Liver (tissue), 8 donors: ENCODE measurements at regions not wholly inside any gene's neighbourhood (a gene's known extent, or its start where the extent isn't known, plus 50 kb on each side); places are given as distances from the start of the nearest gene placed in this dataset.

Experiments
- DNase-seq: peaks from one replicate; pipeline ENCODE4 v3.0.0-alpha.2; 2017; ENCODE audit warnings: low spot score
- H3K27ac ChIP-seq, 2 donors: one replicate each; pipeline ENCODE4 v1.7.0; 2013; ENCODE audit warnings: inconsistent platforms in 2 of 2, low read length in 2 of 2, control low read depth in 1 of 2, low read depth in 1 of 2, mild to moderate bottlenecking in 1 of 2
- H3K27me3 ChIP-seq, 4 donors: one replicate each; pipeline versions ENCODE4 v1.6.1 to v1.7.0; 2013; ENCODE audit warnings: low read length in 3 of 4, inconsistent platforms in 1 of 4, mild to moderate bottlenecking in 1 of 4, moderate library complexity in 1 of 4; ENCODE audit not compliant: control insufficient read depth in 4 of 4, insufficient read depth in 4 of 4
- H3K36me3 ChIP-seq, 4 donors: one replicate each; pipeline versions ENCODE4 v1.6.1 to v1.7.0; 2013; ENCODE audit warnings: low read length in 3 of 4, mild to moderate bottlenecking in 3 of 4, low read depth in 1 of 4, moderate library complexity in 1 of 4; ENCODE audit not compliant: control insufficient read depth in 4 of 4, insufficient read depth in 3 of 4
- H3K4me1 ChIP-seq, 4 donors: one replicate each; pipeline versions ENCODE4 v1.6.1 to v1.7.0; 2013; ENCODE audit warnings: low read length in 3 of 4, mild to moderate bottlenecking in 3 of 4, moderate library complexity in 1 of 4; ENCODE audit not compliant: control insufficient read depth in 4 of 4, insufficient read depth in 4 of 4
- H3K4me3 ChIP-seq, 3 donors: one replicate each; pipeline versions ENCODE4 v1.6.1 to v1.7.0; 2013; ENCODE audit warnings: low read length in 3 of 3, control low read depth in 1 of 3, low read depth in 1 of 3, mild to moderate bottlenecking in 1 of 3
- H3K9ac ChIP-seq, 2 donors: one replicate each; pipeline ENCODE4 v1.7.0; 2013; ENCODE audit warnings: low read length in 2 of 2, mild to moderate bottlenecking in 2 of 2, moderate library complexity in 2 of 2, control low read depth in 1 of 2, low read depth in 1 of 2
- H3K9me3 ChIP-seq, 4 donors: one replicate each; pipeline versions ENCODE4 v1.6.1 to v1.7.0; 2013; ENCODE audit warnings: low read length in 3 of 4; ENCODE audit not compliant: control insufficient read depth in 4 of 4
- EGR1 ChIP-seq, 2 donors: IDR thresholded peaks; 2 replicates each; pipeline ENCODE4 v1.6.1; 2016 to 2018; ENCODE audit warnings: antibody characterized with exemption in 2 of 2, low read depth in 2 of 2
- FOXA1 ChIP-seq: IDR thresholded peaks from 2 replicates; pipeline ENCODE4 v1.6.1; 2016; ENCODE audit warnings: antibody characterized with exemption
- FOXA2 ChIP-seq: IDR thresholded peaks from 2 replicates; pipeline ENCODE4 v1.6.1; 2016; ENCODE audit warnings: antibody characterized with exemption
- GABPA ChIP-seq, 2 donors: IDR thresholded peaks in 1 of 2; conservative IDR thresholded peaks in 1 of 2; 2 replicates each; pipeline ENCODE4 v1.6.1; 2016; ENCODE audit warnings: antibody characterized with exemption in 2 of 2, mild to moderate bottlenecking in 1 of 2, moderate library complexity in 1 of 2
- HNF4A ChIP-seq, 2 donors: conservative IDR thresholded peaks; 2 replicates each; pipeline ENCODE4 v1.6.1; 2016; ENCODE audit warnings: antibody characterized with exemption in 2 of 2, mild to moderate bottlenecking in 2 of 2
- JUND ChIP-seq, 2 donors: IDR thresholded peaks; 2 replicates each; pipeline ENCODE4 v1.6.1; 2016; ENCODE audit warnings: antibody characterized with exemption in 2 of 2
- NR2F2 ChIP-seq: IDR thresholded peaks from 2 replicates; pipeline ENCODE4 v1.6.1; 2016; ENCODE audit warnings: antibody characterized with exemption
- RAD21 ChIP-seq, 2 donors: IDR thresholded peaks; 2 replicates each; pipeline ENCODE4 v1.6.1; 2016; ENCODE audit warnings: antibody characterized with exemption in 2 of 2, mild to moderate bottlenecking in 2 of 2
- RXRA ChIP-seq, 2 donors: IDR thresholded peaks; 2 replicates each; pipeline ENCODE4 v1.6.1; 2017 to 2018; ENCODE audit warnings: antibody characterized with exemption in 2 of 2, mild to moderate bottlenecking in 1 of 2
- SP1 ChIP-seq: IDR thresholded peaks from 2 replicates; pipeline ENCODE4 v1.6.1; 2018; ENCODE audit warnings: antibody characterized with exemption, mild to moderate bottlenecking
- TAF1 ChIP-seq: conservative IDR thresholded peaks from 2 replicates; pipeline ENCODE4 v1.6.1; 2016; ENCODE audit warnings: antibody characterized with exemption, mild to moderate bottlenecking
- WGBS: extraction: QIAGEN DNeasy Blood & Tissue Kit; methylation state at CpG from one replicate; pipeline ENCODE4 v1.1.7; 2013; 5-methylcytosine and 5-hydroxymethylcytosine counted together
- TF ChIP-seq, protein P1 (sequence below): fragments of 150-350 bp; IDR thresholded peaks from 2 replicates; pipeline ENCODE4 v1.5.1; 2017; ENCODE audit warnings: improper control_type of control experiment, low read depth, low read length; ENCODE audit not compliant: missing input control
- TF ChIP-seq, protein P2 (sequence below): IDR thresholded peaks from 2 replicates; pipeline ENCODE4 v1.6.1; 2016; ENCODE audit warnings: antibody characterized with exemption, mild to moderate bottlenecking
- TF ChIP-seq, protein P3 (sequence below): IDR thresholded peaks from 2 replicates; pipeline ENCODE4 v1.6.1; 2016; ENCODE audit warnings: antibody characterized with exemption
- TF ChIP-seq, protein P4 (sequence below): IDR thresholded peaks from 2 replicates; pipeline ENCODE4 v1.6.1; 2016; ENCODE audit warnings: antibody characterized with exemption
- donor health status: healthy.
- donor health status: healthy.
- donor health status: healthy.
- donor health status: healthy.
- donor health status: healthy.

DNA sequence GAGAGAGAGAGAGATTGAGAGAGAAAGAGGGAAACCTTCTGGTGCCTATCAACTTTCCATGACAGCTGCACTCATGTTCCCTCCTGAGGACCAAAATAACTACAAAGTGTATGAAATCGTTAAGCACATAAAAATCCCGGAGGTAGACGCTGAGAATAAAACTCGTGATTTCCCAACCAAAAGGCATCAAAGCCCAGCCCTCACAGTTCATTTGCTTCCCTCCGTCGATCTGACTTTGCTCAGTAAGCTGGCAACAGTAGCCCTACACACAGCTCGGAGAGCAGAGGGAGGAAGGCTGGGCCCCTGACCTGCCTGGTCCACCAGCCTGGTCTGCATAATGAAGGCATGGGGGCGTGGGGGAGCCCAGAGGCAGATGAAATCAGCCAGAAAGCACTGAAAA lies 273.9 kb upstream of the ZFHX3 start:
- H3K27me3 ChIP-seq = no peaks in the 10 kb centered on the region
- H3K4me1 ChIP-seq = no peaks in the 10 kb centered on the region
- no peak overlapping the region for H3K9ac ChIP-seq
- no peak for DNase-seq
- H3K9me3 ChIP-seq = no peaks in the 10 kb centered on the region
- H3K27ac ChIP-seq = no peak overlapping the region
- WGBS = 68% methylated on average over 8 of the region's 8 CpGs
- H3K36me3 ChIP-seq = no peaks in the 10 kb centered on the region
- H3K4me3 ChIP-seq = no peak overlapping the region
- TF ChIP-seq FOXA1 (no peak), RAD21 (IDR thresholded peaks at IDR 0.05) (no peak), HNF4A (conservative IDR thresholded peaks at IDR 0.05) (no peak), SP1 (no peak), TAF1 (no peak), RXRA (IDR thresholded peaks at IDR 0.05) (no peak), FOXA2 (no peak), NR2F2 (no peak), EGR1 (IDR thresholded peaks at IDR 0.05; ENCODE audit: low read depth in 2 of 2) (no peak)
- TF ChIP-seq, protein P1, sequence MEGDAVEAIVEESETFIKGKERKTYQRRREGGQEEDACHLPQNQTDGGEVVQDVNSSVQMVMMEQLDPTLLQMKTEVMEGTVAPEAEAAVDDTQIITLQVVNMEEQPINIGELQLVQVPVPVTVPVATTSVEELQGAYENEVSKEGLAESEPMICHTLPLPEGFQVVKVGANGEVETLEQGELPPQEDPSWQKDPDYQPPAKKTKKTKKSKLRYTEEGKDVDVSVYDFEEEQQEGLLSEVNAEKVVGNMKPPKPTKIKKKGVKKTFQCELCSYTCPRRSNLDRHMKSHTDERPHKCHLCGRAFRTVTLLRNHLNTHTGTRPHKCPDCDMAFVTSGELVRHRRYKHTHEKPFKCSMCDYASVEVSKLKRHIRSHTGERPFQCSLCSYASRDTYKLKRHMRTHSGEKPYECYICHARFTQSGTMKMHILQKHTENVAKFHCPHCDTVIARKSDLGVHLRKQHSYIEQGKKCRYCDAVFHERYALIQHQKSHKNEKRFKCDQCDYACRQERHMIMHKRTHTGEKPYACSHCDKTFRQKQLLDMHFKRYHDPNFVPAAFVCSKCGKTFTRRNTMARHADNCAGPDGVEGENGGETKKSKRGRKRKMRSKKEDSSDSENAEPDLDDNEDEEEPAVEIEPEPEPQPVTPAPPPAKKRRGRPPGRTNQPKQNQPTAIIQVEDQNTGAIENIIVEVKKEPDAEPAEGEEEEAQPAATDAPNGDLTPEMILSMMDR = no peak
- TF ChIP-seq, protein P2, sequence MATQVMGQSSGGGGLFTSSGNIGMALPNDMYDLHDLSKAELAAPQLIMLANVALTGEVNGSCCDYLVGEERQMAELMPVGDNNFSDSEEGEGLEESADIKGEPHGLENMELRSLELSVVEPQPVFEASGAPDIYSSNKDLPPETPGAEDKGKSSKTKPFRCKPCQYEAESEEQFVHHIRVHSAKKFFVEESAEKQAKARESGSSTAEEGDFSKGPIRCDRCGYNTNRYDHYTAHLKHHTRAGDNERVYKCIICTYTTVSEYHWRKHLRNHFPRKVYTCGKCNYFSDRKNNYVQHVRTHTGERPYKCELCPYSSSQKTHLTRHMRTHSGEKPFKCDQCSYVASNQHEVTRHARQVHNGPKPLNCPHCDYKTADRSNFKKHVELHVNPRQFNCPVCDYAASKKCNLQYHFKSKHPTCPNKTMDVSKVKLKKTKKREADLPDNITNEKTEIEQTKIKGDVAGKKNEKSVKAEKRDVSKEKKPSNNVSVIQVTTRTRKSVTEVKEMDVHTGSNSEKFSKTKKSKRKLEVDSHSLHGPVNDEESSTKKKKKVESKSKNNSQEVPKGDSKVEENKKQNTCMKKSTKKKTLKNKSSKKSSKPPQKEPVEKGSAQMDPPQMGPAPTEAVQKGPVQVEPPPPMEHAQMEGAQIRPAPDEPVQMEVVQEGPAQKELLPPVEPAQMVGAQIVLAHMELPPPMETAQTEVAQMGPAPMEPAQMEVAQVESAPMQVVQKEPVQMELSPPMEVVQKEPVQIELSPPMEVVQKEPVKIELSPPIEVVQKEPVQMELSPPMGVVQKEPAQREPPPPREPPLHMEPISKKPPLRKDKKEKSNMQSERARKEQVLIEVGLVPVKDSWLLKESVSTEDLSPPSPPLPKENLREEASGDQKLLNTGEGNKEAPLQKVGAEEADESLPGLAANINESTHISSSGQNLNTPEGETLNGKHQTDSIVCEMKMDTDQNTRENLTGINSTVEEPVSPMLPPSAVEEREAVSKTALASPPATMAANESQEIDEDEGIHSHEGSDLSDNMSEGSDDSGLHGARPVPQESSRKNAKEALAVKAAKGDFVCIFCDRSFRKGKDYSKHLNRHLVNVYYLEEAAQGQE = no peak
- TF ChIP-seq, protein P3, sequence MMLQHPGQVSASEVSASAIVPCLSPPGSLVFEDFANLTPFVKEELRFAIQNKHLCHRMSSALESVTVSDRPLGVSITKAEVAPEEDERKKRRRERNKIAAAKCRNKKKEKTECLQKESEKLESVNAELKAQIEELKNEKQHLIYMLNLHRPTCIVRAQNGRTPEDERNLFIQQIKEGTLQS = no peak
- TF ChIP-seq, protein P4, sequence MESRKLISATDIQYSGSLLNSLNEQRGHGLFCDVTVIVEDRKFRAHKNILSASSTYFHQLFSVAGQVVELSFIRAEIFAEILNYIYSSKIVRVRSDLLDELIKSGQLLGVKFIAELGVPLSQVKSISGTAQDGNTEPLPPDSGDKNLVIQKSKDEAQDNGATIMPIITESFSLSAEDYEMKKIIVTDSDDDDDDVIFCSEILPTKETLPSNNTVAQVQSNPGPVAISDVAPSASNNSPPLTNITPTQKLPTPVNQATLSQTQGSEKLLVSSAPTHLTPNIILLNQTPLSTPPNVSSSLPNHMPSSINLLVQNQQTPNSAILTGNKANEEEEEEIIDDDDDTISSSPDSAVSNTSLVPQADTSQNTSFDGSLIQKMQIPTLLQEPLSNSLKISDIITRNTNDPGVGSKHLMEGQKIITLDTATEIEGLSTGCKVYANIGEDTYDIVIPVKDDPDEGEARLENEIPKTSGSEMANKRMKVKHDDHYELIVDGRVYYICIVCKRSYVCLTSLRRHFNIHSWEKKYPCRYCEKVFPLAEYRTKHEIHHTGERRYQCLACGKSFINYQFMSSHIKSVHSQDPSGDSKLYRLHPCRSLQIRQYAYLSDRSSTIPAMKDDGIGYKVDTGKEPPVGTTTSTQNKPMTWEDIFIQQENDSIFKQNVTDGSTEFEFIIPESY = no peak

DNA sequence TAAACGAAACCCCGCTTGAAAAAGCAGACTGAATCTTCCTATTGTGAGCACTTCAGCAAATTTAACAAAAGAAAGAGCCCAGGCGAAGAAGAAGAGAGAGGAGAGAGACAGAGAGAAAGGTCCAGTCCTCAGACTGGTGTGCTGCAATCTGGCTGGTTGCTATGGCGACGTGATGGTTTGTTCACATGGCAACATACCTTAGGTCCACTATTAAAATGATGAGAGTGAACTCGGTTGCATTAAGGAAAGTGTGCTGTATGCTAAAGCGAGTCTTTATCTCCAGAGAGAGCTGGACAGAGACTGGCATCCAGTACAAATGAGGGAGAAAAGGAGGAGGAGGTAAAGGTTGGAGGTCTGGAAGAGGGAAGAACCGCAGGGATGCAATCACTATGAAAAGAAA lies 271.8 kb upstream of the ZFHX3 start:
- no peak for DNase-seq
- Histone ChIP-seq H3K4me1 (no peaks in the 10 kb centered on the region), H3K27ac (no peak overlapping the region), H3K4me3 (no peak overlapping the region), H3K9ac (no peak overlapping the region), H3K36me3 (no peaks in the 10 kb centered on the region), H3K27me3 (no peaks in the 10 kb centered on the region), H3K9me3 (no peaks in the 10 kb centered on the region)
- TF ChIP-seq SP1 (no peak), RAD21 (IDR thresholded peaks at IDR 0.05) (no peak), EGR1 (IDR thresholded peaks at IDR 0.05; ENCODE audit: low read depth in 2 of 2) (no peak), JUND (IDR thresholded peaks at IDR 0.05) (no peak), GABPA (IDR thresholded peaks at IDR 0.05 in 1 of 2, conservative IDR thresholded peaks at IDR 0.05 in 1 of 2) (no peak), HNF4A (conservative IDR thresholded peaks at IDR 0.05) (no peak)
- TF ChIP-seq, protein P2 = no peak
- TF ChIP-seq, protein P3 = no peak
- 85% methylated on average over 8 of the region's 8 CpGs for WGBS
